ENCODE measurements at regions not wholly inside any gene's neighbourhood (a gene's known extent, or its start where the extent isn't known, plus 50 kb on each side); places are given as distances from the start of the nearest gene placed in this dataset.

DNA sequence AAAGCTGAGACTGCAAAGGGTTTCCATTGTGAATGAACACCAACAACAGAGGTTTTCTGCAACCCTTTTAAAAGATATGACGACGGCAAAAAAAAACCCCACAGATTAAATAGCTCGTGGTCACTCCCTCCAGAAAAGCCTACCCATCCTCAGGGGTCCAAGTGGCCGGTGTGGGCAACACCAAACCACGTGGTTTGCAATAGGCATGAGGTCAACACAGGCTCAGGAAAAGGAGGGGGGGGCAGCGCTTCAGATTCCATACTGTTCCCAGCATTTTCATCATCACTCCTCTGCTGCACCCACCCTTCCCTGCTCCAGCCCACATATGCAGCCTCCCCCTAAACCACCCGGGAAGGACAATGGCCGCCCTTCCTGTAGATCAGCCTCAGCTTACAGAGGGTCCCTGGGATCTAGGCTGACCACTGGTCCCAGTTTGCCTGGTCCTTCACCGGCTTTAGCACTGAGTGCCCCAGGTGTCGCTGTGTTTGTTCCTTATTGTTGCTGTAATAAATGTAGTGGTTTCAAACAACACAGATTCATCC lies 122.8 kb upstream of the PHACTR3 start:
- Histone ChIP-seq H3K9ac (no peak overlapping the region), H3K4me2 (no peak overlapping the region), H3K79me2 (ENCODE audit: insufficient read depth) (no peaks in the 10 kb centered on the region), H3F3A (replicated peaks; ENCODE audit: insufficient read depth) (no peaks in the 10 kb centered on the region), H3K27ac (ENCODE audit: low read depth in 2 of 2, low read length in 1 of 2) (no peak overlapping the region), H3K9me2 (no peaks in the 10 kb centered on the region), H2AFZ (ENCODE audit: low read depth) (no peak overlapping the region), H3K36me3 (replicated peaks in 1 of 2; ENCODE audit: control insufficient read depth in 1 of 2, insufficient read depth in 2 of 2, low read length in 1 of 2) (no peaks in the 10 kb centered on the region), H3K4me3 (ENCODE audit: low read depth in 2 of 2, low read length in 1 of 2) (no peak overlapping the region), H3K9me3 (no peaks in the 10 kb centered on the region), H3K4me1 (ENCODE audit: control insufficient read depth in 1 of 2, insufficient read depth in 2 of 2, low read depth in 1 of 2, low read length in 1 of 2) (no peaks in the 10 kb centered on the region; a peak in 1 of 4 replicates), H3K27me3 (ENCODE audit: insufficient read depth) (no peaks in the 10 kb centered on the region), H4K20me1 (ENCODE audit: insufficient read depth) (no peaks in the 10 kb centered on the region)
- POLR2A ChIA-PET = no interaction called here
- CTCF ChIA-PET = interaction anchor here (1.6 to 4.0 kb wide), 2 partner anchors 14 to 45 kb away, joined by 4 to 23 read pairs; no protein-coding TSS in a partner anchor
- TF ChIP-seq RFX5 (IDR thresholded peaks at IDR 0.05; ENCODE audit: low read length) = no peak
- TF ChIP-seq, protein P1, sequence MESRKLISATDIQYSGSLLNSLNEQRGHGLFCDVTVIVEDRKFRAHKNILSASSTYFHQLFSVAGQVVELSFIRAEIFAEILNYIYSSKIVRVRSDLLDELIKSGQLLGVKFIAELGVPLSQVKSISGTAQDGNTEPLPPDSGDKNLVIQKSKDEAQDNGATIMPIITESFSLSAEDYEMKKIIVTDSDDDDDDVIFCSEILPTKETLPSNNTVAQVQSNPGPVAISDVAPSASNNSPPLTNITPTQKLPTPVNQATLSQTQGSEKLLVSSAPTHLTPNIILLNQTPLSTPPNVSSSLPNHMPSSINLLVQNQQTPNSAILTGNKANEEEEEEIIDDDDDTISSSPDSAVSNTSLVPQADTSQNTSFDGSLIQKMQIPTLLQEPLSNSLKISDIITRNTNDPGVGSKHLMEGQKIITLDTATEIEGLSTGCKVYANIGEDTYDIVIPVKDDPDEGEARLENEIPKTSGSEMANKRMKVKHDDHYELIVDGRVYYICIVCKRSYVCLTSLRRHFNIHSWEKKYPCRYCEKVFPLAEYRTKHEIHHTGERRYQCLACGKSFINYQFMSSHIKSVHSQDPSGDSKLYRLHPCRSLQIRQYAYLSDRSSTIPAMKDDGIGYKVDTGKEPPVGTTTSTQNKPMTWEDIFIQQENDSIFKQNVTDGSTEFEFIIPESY (IDR thresholded peaks at IDR 0.05; ENCODE audit: borderline replicate concordance, low read depth) = no peak
- TF ChIP-seq, protein P2, sequence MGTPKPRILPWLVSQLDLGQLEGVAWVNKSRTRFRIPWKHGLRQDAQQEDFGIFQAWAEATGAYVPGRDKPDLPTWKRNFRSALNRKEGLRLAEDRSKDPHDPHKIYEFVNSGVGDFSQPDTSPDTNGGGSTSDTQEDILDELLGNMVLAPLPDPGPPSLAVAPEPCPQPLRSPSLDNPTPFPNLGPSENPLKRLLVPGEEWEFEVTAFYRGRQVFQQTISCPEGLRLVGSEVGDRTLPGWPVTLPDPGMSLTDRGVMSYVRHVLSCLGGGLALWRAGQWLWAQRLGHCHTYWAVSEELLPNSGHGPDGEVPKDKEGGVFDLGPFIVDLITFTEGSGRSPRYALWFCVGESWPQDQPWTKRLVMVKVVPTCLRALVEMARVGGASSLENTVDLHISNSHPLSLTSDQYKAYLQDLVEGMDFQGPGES (IDR thresholded peaks at IDR 0.05; ENCODE audit: low read depth, low read length) = no peak
- TF ChIP-seq JUND (IDR thresholded peaks at IDR 0.05) = no peak
- TF ChIP-seq NRF1 (IDR thresholded peaks at IDR 0.05; ENCODE audit: low read depth, low read length) = no peak
- TF ChIP-seq, protein P3, sequence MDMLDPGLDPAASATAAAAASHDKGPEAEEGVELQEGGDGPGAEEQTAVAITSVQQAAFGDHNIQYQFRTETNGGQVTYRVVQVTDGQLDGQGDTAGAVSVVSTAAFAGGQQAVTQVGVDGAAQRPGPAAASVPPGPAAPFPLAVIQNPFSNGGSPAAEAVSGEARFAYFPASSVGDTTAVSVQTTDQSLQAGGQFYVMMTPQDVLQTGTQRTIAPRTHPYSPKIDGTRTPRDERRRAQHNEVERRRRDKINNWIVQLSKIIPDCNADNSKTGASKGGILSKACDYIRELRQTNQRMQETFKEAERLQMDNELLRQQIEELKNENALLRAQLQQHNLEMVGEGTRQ (IDR thresholded peaks at IDR 0.05; ENCODE audit: borderline replicate concordance, low read depth, low read length) = no peak
- no peak for TF ChIP-seq TEAD4 (IDR thresholded peaks at IDR 0.05; ENCODE audit: borderline replicate concordance, insufficient read depth)
- DNase-seq = peak; percentile 10
- 62% methylated on average over 9 of the region's 10 CpGs for WGBS (ENCODE audit: low lambda C conversion rate)

DNA sequence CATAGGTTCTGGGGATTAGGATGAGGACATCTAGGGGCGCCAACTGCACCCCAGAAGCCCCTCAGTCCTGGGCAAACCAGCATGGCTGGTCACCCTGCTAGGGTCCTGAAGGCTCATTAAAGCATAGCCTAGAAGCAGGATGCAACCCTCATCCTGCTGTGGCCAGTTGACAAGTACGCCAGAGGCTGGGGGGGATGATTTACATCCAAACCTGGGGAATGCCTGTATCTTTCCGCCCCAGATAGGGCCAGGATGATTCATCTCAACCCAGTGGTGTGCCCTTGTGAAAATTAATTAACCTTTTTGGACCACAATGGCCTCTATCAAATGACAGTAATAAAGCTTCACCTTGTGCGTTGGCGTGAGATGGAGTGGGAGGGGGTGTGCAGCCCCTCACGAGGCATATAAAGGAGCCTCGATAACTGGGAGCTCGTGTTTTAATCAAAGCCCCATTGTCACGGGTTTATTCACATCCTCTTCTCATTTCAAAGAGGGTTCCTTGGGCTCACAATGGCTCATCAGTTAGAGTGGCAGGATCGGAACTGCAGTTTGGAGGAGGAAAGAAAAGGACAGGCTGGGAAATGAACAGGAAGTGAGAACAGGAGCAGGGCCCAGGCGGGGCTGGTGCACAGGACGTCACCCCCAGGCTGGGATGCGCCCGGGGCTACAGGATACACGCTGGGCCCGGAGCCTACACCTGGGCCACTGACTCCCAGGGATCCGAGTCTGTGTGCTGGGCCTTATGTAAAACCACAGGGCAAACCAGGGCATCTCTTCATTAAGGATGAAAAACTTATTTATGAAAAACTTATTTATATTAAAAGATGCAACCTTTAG lies 121.8 kb upstream of the PHACTR3 start:
- Histone ChIP-seq H3K4me2 (no peak overlapping the region), H3K9me3 (no peaks in the 10 kb centered on the region), H3K4me3 (ENCODE audit: low read depth in 2 of 2, low read length in 1 of 2) (no peak overlapping the region), H3K79me2 (ENCODE audit: insufficient read depth) (no peaks in the 10 kb centered on the region), H3K4me1 (ENCODE audit: control insufficient read depth in 1 of 2, insufficient read depth in 2 of 2, low read depth in 1 of 2, low read length in 1 of 2) (no peaks in the 10 kb centered on the region; a peak in 1 of 4 replicates), H3K9me2 (no peaks in the 10 kb centered on the region), H3K27me3 (ENCODE audit: insufficient read depth) (no peaks in the 10 kb centered on the region), H3K36me3 (replicated peaks in 1 of 2; ENCODE audit: control insufficient read depth in 1 of 2, insufficient read depth in 2 of 2, low read length in 1 of 2) (no peaks in the 10 kb centered on the region), H2AFZ (ENCODE audit: low read depth) (no peak overlapping the region), H4K20me1 (ENCODE audit: insufficient read depth) (no peaks in the 10 kb centered on the region), H3K9ac (no peak overlapping the region), H3K27ac (ENCODE audit: low read depth in 2 of 2, low read length in 1 of 2) (no peak overlapping the region), H3F3A (replicated peaks; ENCODE audit: insufficient read depth) (no peaks in the 10 kb centered on the region)
- ChIA-PET CTCF (interaction anchor here (2.3 to 2.6 kb wide), 2 partner anchors 13 to 27 kb away, joined by 12 read pairs; no protein-coding TSS in a partner anchor), POLR2A (no interaction called here)
- DNase-seq = peak; percentile 10
- WGBS (ENCODE audit: low lambda C conversion rate) = 60% methylated on average over 16 of the region's 17 CpGs
- TF ChIP-seq SIN3A (IDR thresholded peaks at IDR 0.05; ENCODE audit: borderline replicate concordance, low read depth, low read length) (no peak), CHD2 (IDR thresholded peaks at IDR 0.05; ENCODE audit: low read length, partially characterized antibody) (no peak), RFX5 (IDR thresholded peaks at IDR 0.05; ENCODE audit: low read length) (no peak), GATA2 (CRISPR knock-in tag; IDR thresholded peaks at IDR 0.05) (no peak), FOSL2 (IDR thresholded peaks at IDR 0.05; ENCODE audit: borderline replicate concordance, low read depth) (no peak), RCOR1 (IDR thresholded peaks at IDR 0.05; ENCODE audit: low read length) (no peak), SMC3 (IDR thresholded peaks at IDR 0.05; ENCODE audit: low read depth, low read length) (no peak)
- TF ChIP-seq, protein P1 (IDR thresholded peaks at IDR 0.05; ENCODE audit: borderline replicate concordance, low read depth) = no peak
- TF ChIP-seq, protein P4, sequence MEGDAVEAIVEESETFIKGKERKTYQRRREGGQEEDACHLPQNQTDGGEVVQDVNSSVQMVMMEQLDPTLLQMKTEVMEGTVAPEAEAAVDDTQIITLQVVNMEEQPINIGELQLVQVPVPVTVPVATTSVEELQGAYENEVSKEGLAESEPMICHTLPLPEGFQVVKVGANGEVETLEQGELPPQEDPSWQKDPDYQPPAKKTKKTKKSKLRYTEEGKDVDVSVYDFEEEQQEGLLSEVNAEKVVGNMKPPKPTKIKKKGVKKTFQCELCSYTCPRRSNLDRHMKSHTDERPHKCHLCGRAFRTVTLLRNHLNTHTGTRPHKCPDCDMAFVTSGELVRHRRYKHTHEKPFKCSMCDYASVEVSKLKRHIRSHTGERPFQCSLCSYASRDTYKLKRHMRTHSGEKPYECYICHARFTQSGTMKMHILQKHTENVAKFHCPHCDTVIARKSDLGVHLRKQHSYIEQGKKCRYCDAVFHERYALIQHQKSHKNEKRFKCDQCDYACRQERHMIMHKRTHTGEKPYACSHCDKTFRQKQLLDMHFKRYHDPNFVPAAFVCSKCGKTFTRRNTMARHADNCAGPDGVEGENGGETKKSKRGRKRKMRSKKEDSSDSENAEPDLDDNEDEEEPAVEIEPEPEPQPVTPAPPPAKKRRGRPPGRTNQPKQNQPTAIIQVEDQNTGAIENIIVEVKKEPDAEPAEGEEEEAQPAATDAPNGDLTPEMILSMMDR (IDR thresholded peaks at IDR 0.05) = no peak
- TF ChIP-seq, protein P5, sequence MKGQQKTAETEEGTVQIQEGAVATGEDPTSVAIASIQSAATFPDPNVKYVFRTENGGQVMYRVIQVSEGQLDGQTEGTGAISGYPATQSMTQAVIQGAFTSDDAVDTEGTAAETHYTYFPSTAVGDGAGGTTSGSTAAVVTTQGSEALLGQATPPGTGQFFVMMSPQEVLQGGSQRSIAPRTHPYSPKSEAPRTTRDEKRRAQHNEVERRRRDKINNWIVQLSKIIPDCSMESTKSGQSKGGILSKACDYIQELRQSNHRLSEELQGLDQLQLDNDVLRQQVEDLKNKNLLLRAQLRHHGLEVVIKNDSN (IDR thresholded peaks at IDR 0.05; ENCODE audit: borderline replicate concordance, low read depth) = no peak
